ENCODE measurements at regions not wholly inside any gene's neighbourhood (a gene's known extent, or its start where the extent isn't known, plus 50 kb on each side); places are given as distances from the start of the nearest gene placed in this dataset.
"Not testable (repeated sequence)": the region's sequence is repeated elsewhere in the genome, so short reads cannot be mapped to it uniquely, and the experiment has no call there.

DNA sequence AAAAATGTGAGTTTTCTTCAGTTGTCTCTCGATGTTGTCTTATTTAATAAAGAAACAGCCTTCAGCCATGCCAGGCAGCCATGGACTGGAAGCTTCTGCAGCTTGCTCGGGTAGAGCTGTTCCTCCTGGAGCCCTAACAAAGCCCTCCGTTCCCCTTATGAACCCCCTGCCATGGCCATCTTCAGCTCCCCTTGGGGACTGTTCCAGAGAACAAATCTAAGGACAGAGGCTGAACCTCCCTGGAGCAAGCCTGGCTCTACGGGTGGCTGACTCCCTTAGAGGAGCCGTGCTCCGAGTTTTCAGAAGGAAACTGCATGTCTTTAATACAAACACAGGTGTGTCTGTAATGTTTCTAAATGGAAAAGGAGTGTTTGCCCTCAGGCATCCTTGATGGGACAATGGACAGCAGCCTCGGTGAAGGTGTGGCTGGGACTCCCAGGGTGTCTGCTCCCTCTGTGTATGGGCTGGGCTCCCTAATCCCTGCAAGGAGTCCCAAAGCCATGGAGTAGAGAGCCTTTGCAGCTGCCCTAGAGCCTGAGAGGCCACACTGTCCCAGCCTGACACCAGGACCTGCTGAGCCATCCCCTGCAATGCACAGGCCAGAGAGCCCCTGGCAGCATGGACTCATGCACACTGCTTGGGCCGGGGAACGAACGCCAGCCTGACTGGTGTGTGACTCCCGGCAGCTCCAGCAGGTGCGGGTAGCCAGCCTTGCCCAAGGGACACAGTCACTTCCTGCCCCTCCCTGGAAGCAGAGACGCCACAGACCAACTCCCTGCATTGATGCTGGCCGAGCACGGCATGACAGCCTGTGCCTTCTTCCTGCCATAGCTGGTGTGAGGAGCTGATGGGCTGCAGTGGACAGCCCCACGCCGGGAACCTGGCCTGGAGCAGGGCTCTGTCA is 381.8 kb downstream of the TCERG1L start:
- no peak for DNase-seq

DNA sequence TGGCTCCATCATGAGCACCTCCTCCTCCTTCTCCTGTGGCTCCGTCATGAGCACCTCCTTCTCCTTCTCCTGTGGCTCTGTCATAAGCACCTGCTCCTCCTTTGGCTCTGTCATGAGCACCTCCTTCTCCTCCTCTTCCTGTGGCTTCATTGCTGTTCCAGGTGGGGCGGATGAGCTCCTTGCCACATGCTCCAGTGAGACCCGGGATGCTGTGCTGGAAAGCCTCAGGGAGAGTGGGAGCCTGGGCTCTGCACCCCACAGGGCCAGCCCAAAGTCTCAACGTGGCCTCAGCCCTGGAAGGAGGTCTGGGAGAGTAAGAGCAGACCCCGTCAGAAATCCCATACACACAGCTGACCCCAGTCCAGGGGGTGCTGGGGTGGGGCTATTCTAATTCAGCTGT is 380.7 kb downstream of the TCERG1L start:
- no peak for DNase-seq

DNA sequence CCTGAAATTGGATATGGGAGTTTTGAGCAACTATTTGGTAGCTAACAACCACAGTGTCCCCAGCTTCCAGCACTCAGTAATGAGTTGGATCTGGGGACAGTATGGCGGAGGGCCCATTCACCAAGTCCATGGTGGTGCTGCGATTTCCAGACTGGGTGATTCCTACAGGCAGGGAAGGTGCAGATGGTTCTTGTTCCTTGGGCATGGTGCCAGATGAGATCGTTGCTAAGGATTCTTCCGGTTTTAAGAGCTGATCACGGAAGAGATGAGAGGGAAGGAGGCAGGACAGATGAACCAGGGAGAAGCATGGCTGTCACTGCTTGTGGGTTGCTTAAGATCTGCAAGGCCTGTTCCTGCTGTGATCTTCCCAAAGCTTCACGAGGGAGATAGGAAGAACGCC is 380.3 kb downstream of the TCERG1L start:
- DNase-seq, result no peak

DNA sequence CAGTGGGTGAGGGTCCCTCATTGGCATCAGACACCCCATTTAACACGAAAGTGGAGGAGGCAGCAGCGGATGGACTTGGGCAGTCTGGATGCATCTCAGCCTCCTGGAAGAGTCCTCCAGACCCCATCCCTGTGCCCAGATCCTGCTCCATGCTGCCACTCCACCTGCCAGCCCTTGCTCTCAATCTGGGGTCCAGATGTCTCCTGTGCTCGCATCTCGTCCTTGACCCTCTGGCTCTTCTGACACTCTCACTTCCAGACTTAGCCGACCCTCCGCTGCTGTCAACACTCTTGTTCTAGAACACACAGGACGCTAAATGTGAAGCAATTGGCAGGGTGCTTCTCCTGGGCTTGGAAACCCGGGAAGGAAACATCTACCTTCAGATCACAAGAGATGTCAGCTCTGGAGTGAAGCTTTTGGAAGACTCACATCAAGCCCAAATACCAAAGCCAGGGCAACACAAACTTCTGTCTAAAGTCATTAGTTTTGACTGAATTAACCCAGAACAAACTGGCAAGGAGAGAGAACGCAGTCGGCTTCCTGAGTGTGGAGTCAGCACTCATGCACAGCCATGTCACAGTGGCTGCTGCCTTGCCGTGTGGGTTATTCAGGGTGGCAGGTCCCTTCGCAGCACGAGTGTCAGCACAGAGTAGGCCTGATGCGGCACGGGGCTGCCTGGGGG is 379.1 kb downstream of the TCERG1L start:
- DNase-seq, result no peak

DNA sequence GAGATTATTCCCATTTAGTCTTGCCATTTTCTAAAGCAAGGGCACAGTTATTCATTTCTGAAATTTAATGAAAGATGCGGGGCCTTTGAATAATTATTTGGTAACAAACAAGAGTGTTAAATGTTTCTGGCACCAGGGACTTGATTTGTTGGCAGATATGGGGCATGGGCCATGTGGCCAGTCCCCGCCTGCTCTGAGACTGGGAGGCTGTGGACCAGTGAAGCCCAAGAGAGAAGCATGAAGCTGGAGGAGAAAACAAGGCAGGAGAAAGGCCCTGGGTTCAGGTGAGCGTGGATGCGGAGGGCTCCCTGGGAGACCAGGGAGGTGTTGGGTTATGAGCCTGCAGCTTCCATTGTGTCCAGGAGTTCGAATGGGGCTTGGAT is 378.5 kb downstream of the TCERG1L start:
- DNase-seq, result no peak

DNA sequence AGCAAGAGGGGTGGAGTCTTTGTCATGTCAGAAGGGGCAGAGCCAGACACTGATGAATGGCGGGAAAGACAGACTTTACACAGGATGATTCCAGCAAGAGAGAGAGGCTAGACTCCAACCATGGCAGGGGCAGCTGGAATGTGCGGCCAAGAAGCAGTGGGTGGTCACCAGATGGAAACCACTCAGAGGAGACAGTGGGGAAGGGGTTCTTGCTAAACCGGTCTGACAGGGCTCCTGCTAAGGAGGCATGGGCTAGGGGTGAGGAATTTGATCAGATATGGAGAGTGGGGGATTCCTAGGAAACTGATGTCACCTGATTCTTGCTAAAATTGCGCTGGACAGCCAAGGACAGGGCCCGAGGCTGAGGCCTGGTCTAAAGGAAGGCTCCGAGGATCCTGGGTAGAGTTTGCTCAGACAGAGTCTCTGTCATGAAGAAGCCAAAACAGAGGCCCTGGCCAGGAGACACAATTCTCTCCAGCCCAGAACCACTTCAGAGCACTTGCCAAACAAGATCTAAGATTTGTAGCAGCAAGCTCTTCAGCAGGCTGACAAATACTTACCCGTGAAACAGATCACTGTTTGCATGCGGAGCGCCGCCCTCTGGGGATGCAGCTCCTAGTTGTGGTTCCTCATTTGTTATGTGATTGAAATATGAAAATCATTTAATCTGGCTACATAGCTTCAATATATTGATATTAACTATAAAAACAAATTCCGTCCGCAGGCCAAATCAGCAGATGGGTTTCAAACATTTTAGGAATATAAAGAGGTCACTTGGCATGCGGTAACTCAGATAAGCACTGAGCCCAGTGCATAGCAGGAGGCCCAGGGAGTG is 377.0 kb downstream of the TCERG1L start:
- no peak for DNase-seq

DNA sequence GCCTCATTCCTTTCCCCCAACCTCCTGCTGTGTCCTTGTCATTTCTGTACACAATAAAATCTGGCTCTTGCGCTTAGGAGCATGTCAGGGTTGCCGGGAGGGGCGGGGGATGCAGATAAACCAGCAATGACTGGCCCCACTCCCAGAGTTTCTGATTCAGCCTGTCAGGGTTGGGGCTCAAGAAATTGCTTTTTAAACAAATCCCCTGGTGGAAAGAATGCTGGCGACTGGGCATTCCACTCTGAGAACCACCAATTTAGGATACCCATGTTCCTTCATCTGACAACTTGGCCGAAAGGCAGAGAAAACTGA is 376.4 kb downstream of the TCERG1L start:
- no peak for DNase-seq

DNA sequence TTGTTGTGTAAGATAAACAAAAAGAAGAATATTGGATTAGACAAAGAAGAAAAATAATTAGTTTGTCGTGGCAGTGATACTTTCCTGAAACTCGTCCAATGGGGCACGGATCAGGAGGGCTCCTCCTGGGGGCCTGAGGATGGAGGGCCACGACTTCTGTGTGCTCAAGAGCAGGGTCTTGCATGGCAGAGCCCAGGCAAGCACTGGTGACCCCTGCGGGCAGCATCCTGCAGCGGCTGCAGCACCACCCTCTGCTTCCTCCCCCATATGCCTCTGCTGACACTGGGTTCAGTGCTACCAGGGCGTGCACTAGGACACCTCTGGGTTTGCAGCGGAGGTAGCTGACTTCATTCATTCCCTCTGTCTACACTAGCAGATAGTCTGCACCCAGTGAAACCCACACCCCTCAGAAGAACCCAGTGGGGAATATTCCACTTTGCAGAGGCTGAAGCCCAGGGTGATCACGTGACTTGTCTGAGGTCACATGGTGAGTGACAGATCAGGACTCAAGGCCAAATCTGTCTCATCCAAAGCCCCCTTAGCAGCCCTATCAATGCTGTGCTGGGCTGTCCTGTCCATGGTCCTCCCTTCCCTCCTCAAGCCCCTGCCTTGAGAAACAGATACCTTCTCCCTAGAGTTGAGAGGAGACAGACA is 375.5 kb downstream of the TCERG1L start:
- no peak for DNase-seq

DNA sequence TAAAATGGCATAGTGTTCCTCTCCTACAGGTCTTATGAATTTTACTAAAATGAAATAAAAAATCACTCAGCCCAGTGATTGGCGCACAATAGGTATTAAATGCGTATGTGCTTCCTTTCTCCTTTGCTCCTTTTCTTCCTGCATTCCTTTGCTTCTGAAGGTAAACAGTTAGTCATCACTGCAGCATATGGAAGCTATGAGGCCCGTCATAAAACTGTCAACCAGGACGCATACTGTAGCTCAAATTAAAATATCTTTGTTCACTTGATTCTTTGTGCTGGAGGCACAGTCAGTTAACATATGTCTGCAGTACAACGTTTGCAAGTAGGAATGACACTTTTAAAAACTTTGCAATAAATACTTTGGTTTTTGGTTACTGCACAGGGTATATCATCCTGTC is 374.7 kb downstream of the TCERG1L start:
- no peak for DNase-seq

DNA sequence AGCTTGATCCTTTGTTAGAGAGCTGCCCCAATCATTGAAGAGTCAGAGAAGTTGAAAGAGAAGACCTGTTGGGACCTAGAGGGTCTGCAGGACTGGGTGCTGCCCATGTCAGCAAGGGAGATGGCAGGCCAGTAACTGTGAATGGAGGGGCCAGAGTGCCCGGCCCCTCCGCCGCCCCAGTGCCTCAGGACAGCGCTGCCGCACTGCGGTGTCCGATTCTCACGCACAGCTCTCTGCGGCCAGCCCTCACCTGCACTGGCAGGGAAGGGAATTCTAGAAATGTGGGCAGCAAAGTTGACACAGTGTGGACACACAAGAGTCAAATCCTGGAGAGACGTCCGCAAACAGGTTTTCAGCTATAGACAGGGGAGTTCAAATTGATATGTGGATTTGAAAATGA is 373.5 kb downstream of the TCERG1L start:
- DNase-seq, result no peak

DNA sequence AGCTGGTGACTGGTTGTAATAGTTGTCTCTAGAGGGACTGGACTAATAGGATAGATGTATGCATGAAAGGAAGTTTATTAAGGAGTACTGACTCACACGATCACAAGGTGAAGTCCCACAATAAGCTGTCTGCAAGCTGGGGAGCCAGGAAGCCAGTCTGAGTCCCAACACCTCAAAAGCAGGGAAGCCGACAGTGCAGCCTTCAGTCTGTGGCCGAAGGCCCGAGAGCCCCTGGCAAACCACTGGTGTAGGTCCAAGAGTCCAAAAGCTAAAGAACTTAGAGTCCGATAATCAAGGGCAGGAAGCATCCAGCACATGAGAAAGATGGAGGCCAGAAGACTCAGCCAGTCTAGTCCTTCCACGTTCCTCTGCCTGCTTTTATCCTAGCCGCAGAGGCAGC is 372.6 kb downstream of the TCERG1L start:
- DNase-seq, result not testable (repeated sequence)

DNA sequence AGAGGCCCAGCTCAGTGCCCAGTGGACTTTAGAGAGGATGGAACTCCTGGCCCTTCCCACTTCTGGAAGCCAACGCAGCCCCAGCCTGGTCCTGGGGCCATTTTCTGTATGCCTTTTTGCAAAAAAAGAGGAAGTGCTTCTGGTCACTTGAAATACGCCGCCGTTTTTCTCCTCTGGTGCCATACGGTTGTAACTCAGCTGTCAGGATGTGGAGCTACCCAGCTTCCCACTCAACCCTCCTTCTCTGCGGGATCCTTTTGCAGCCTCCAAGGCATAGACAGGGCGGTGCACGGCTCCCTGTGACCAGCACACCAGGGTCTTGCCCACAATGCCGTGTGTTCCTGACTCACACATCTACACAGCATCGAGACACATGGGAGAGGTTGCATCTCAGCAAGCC is 369.6 kb downstream of the TCERG1L start:
- DNase-seq, result no peak

DNA sequence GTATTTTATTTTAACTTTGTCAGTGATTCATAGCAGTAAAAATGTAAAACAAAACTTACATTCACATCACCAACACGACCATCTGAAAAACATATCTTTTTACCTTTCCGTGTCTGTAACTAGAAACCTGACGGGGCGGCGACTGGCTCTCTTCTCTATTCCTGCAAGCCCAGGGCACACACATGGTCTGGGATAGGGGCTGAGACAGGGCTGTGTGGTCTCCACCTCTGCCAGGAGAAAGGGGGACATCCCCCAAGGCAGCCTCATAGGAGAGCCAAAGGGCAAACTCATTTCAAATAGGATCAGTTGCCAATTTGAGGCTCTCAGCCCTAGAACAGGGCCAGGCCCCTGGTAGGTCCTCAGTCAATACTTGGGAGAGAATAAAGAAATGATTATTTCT is 359.4 kb downstream of the TCERG1L start:
- DNase-seq, result no peak

DNA sequence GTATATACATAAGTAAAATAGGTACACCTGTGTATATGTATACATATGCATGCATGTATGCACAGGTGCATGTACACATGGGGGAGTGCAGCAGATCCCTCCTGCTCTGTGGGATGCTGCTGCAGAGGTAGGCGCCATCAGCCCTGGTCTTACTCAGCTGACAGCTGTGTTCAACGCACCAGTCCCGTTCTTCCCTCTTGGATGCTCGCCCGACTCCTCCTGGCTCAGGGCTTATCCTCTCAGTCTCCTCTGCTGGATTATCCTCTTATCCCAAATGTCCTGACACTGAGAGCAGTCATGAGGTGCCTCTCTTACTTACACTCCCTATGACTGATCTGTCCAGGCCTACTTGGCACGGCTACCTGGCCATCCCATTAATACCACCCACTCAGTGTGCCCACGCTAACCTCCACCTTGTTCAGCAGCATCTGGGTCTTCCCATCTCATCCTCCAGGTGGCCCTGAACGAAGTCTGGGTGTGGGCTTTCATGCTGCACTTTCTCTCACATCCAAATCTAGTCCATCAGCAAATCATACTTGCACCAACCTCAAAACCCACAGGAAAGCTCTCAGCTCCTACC is 357.1 kb downstream of the TCERG1L start:
- DNase-seq, result no peak

DNA sequence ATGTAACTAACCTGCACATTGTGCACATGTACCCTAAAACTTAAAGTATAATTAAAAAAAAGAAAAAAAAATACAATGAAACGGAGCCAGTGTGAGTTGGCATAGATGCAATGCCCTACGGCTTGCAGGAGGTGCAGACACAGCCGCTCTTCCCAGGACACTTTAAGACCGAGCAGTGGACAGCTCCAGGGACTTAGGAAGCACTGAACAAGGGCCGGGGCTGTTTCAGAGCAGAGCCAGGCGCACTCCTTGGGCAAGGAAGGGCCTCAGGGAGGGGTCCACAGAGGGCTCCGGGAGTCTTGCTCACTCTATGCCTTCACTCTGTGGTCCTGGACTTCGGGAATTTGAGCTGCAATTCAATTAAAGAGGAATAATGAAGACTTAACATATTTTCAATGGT is 355.3 kb downstream of the TCERG1L start:
- DNase-seq, result no peak

DNA sequence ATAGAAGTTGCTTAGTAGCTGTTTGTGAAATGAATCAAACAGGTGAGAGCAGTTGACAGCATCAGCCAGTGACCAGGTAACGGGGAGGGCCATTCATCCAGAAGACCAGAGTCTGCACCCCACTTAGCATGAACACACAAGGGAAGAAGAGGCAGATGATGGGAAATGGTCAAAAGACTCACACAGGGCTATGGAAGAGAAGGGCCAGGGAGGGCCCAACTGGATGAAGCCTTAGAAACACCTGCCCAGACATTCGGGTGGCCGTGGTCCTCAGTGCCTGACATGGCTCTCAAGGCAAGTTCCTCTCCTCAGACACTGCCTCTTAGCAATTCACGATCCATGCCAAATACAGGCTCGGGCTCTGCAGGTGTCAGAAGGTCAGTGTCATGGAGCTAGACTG is 354.1 kb downstream of the TCERG1L start:
- no peak for DNase-seq

DNA sequence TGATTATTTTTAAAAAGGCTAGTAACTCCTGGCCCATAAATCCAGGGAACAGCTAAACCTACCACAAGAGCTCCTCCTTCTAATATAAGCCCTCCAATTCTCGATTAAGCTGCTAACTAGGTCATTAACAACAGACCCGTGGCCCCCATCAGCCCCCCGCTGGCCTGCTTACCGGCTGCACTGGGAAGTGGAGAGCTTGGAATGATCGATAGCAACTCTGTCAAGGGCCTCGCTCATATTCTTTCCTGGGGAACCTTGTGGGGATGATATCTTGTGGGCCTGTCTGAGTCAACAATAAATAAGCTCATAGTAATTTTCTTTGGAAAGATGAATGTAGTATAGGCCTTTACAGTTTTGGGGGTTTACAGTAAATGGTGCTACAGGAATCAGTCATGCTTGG is 353.5 kb downstream of the TCERG1L start:
- no peak for DNase-seq

DNA sequence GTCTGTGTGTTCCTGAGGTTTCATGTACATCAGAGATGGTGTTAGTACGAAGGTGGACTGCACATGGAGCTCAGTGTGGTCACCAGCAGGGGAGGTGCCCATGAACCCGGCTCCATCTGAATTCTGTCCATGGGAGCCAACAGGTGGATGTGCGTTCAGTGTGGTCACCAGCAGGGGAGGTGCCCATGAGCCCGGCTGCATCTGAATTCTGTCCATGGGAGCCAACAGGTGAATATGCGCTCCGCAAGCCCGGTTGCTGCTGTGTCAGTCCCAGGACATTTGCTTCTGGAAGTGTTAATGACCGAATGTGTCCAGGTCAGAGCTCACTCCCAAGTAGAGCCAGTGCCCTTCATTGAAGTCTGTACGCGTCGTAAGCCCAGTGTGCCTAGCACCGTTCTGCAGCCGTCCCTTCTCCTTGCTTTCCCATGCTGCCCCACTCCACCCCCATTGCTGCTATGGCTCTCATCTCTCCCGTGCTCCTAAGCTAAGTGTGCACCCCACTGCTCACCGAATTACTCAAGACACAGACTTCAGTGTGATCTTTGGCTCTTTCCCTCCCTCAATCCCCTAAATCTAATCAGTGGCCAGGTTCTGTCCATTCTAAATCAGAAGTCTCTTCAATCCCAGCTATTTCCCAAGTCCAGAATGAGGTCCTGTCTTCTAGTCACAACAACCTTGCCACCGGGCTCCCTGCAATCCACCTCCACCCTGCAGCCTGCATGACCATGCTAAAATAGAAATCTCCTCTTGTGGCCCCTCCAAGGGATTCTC is 352.4 kb downstream of the TCERG1L start:
- no peak for DNase-seq

DNA sequence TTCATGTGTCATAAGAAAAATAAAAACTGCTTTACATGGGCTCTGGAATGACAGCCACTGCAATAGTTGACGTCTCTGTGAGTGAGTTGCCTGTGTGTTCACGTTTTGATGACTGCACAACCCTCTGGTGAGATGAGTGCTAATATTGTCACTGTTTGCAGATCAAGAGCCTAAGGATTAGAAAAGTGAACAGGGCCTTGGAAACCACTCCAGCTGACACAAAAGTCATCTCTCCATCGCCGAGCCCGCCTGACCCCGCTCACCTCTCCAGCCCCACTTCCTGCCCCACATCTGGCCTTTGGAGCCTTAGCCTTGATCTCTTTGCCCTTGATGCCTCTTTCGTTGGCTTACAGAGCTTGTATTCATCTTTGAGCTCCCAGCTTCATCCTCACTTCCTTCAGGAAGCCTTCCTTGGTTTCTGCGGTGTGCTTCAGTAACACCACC is 351.7 kb downstream of the TCERG1L start:
- DNase-seq, result no peak

DNA sequence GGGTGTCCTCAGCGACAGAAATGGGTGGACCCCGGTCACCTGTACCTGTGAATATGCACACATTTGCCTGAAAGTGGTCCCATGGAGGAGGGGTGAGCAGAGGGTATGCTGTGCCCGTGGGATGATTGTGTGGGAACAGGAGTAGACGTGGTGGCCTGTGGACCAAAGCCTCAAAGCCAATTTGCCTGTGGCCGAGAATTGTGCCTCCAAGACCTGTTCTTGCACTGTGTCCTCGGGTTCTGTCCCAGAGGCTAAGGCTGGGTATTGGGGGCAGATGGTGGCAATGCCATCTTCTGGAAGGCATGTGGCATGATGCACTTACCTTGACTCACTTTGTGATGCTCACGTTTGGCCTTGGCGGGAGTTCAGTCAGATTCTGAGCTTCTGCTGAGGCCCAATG is 351.0 kb downstream of the TCERG1L start:
- no peak for DNase-seq

DNA sequence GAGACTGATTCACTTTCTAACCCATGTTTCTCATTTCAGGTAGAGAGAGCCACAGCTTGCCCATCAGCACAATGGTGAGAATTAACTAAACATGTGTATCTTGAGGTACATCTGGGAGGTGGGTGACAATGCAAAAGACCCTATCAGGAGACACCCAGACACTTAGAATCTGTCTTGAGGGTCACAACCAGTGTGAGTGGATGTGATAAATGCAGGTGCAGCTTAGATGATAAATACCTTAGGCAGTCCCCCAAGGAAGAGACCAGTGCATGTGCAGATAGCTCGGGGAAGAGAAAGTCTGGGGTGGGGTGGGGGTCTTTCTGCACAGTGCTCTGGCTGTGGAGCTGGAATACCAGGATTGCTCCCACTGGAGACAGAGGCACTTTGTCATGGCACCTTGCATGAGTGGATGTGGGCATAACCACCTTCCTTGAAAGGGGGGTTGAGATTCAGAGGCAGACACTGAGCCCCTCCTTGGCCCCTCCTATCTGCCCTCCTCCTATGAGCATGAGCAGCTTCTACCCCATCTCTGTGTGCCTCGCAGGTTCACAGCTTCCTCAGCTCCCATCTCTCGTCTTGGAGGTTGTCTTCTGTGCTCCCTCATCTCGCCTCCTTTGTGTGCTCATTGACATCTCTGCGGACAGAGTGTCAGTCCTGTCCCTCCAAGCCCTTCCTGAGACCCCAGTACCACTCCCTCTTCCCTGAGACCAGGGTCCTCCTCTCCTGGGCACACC is 349.8 kb downstream of the TCERG1L start:
- DNase-seq, result no peak
